Parathyroid adenoma (tissue), 2 donors: ENCODE measurements at regions not wholly inside any gene's neighbourhood (a gene's known extent, or its start where the extent isn't known, plus 50 kb on each side); places are given as distances from the start of the nearest gene placed in this dataset.

Experiments
- H2AFZ ChIP-seq: fragments of 300-600 bp; sonication (generic); one replicate; pipeline ENCODE4 v1.7.0; 2017; ENCODE audit warnings: antibody characterized with exemption, mild to moderate bottlenecking
- H3K27ac ChIP-seq: fragments of 300-600 bp; sonication (generic); one replicate; pipeline ENCODE4 v1.7.0; 2017
- H3K27me3 ChIP-seq: fragments of 300-600 bp; sonication (generic); one replicate; pipeline ENCODE4 v1.7.0; 2017; ENCODE audit warnings: low read length; ENCODE audit not compliant: control insufficient read depth, insufficient read depth
- H3K36me3 ChIP-seq: fragments of 300-600 bp; sonication (generic); one replicate; pipeline ENCODE4 v1.7.0; 2017; ENCODE audit warnings: low read length; ENCODE audit not compliant: control insufficient read depth, insufficient read depth
- H3K4me1 ChIP-seq: fragments of 300-600 bp; sonication (generic); one replicate; pipeline ENCODE4 v1.7.0; 2017; ENCODE audit warnings: control low read depth
- H3K4me2 ChIP-seq: fragments of 300-600 bp; sonication (generic); one replicate; pipeline ENCODE4 v1.7.0; 2017; ENCODE audit warnings: low read length
- H3K4me3 ChIP-seq: fragments of 300-600 bp; sonication (generic); one replicate; pipeline ENCODE4 v1.7.0; 2017; ENCODE audit warnings: low read depth, low read length
- H3K79me2 ChIP-seq: fragments of 300-600 bp; sonication (generic); one replicate; pipeline ENCODE4 v1.7.0; 2017; ENCODE audit warnings: control low read depth
- H3K9ac ChIP-seq: fragments of 300-600 bp; sonication (generic); one replicate; pipeline ENCODE4 v1.7.0; 2017; ENCODE audit warnings: mild to moderate bottlenecking
- H3K9me3 ChIP-seq: fragments of 300-600 bp; sonication (generic); one replicate; pipeline ENCODE4 v1.7.0; 2017; ENCODE audit warnings: low read length; ENCODE audit not compliant: control insufficient read depth
- CTCF ChIP-seq: fragments of 300-600 bp; sonication (generic); IDR thresholded peaks from one replicate; pipeline ENCODE4 v1.7.0; 2017; ENCODE audit warnings: antibody characterized with exemption, mild to moderate bottlenecking
- donor health status: primary hyperparathyroidism.

- Histone ChIP-seq H3K79me2 (no peaks in the 10 kb centered on the region), H3K27ac (no peak overlapping the region), H2AFZ (peak overlapping the region; percentile 47), H3K36me3 (no peaks in the 10 kb centered on the region), H3K4me3 (no peak overlapping the region), H3K27me3 (no peaks in the 10 kb centered on the region), H3K9ac (no peak overlapping the region), H3K4me2 (no peak overlapping the region), H3K4me1 (peaks cover 10% of the 10 kb centered on the region), H3K9me3 (no peaks in the 10 kb centered on the region)
- no peak for TF ChIP-seq CTCF
Observed at GRCh38 chr10:44209811-44210210, 175.1 kb downstream of the CXCL12 start.

- Histone ChIP-seq H3K36me3 (no peaks in the 10 kb centered on the region), H3K9ac (no peak overlapping the region), H3K4me1 (peaks cover 18% of the 10 kb centered on the region), H3K27ac (no peak overlapping the region), H3K79me2 (no peaks in the 10 kb centered on the region), H3K4me2 (no peak overlapping the region), H3K9me3 (no peaks in the 10 kb centered on the region), H3K27me3 (no peaks in the 10 kb centered on the region), H3K4me3 (no peak overlapping the region), H2AFZ (no peak overlapping the region)
- no peak for TF ChIP-seq CTCF
Observed at GRCh38 chr10:44207160-44207559, 177.7 kb downstream of the CXCL12 start.

GRCh38 chr10:44206127-44206818, 178.6 kb downstream of the CXCL12 start:
- H3K36me3 ChIP-seq = no peaks in the 10 kb centered on the region
- H3K4me1 ChIP-seq = peaks cover 18% of the 10 kb centered on the region
- no peaks in the 10 kb centered on the region for H3K27me3 ChIP-seq
- no peak overlapping the region for H2AFZ ChIP-seq
- no peak overlapping the region for H3K4me3 ChIP-seq
- no peak for TF ChIP-seq CTCF
- no peak overlapping the region for H3K4me2 ChIP-seq
- H3K9ac ChIP-seq = no peak overlapping the region
- H3K79me2 ChIP-seq = no peaks in the 10 kb centered on the region
- no peaks in the 10 kb centered on the region for H3K9me3 ChIP-seq
- no peak overlapping the region for H3K27ac ChIP-seq

GRCh38 chr10:44205067-44205466, 179.8 kb downstream of the CXCL12 start:
- no peak for TF ChIP-seq CTCF
- H3K27me3 ChIP-seq = no peaks in the 10 kb centered on the region
- H2AFZ ChIP-seq = peak overlapping the region; percentile 57
- no peak overlapping the region for H3K4me3 ChIP-seq
- peaks cover 22% of the 10 kb centered on the region for H3K4me1 ChIP-seq
- H3K27ac ChIP-seq = no peak overlapping the region
- H3K4me2 ChIP-seq = no peak overlapping the region
- no peaks in the 10 kb centered on the region for H3K79me2 ChIP-seq
- H3K36me3 ChIP-seq = no peaks in the 10 kb centered on the region
- no peaks in the 10 kb centered on the region for H3K9me3 ChIP-seq
- H3K9ac ChIP-seq = no peak overlapping the region

- Histone ChIP-seq H3K9me3 (no peaks in the 10 kb centered on the region), H3K4me1 (peaks cover 15% of the 10 kb centered on the region), H3K4me2 (no peak overlapping the region), H3K27me3 (no peaks in the 10 kb centered on the region), H3K79me2 (no peaks in the 10 kb centered on the region), H3K36me3 (no peaks in the 10 kb centered on the region), H3K9ac (no peak overlapping the region), H2AFZ (no peak overlapping the region), H3K4me3 (no peak overlapping the region), H3K27ac (no peak overlapping the region)
- no peak for TF ChIP-seq CTCF
Observed at GRCh38 chr10:44203535-44203934, 181.4 kb downstream of the CXCL12 start.
